ENCODE measurements at regions not wholly inside any gene's neighbourhood (a gene's known extent, or its start where the extent isn't known, plus 50 kb on each side); places are given as distances from the start of the nearest gene placed in this dataset.

DNA sequence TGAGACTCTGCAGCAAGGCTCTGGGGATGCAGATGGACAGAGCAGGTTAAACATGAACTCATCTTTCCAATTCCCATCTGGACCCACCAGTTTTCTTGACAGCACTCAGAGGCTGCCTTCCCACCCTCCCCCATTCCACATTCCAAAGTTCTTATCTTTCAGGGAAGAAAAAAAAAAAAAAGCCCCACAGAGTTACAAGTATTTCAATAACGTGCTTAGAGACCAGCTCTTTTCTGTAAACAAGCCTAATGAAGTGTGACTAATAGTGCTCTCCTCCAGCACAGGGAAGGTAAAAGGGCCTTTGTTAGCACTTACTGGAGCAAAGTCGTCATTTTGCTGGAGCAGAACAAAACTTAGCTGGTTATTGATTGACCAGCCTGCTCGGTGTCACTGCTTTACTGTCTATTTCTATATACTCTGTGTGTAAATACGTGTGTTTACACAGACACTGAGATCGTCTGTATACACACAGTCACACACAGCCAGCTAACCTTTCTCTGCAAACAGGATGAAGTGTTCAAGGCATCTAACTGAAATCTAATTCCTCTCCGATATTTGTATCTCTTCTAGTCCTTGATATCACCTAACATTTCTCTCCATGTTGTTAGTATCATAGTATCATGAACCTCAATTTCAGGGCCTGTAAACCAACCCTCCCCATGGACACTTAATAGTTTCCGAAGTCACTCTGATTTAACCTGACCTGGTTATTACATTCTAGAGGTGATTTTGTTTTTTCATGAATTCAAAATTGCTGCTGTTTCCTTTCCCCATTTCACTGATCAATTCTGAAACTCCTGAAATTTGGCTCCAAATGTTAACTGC is 84.9 kb downstream of the ZNF608 start (continued):
- peak; percentile 78; the same call in 1 of the 2 replicates for TF ChIP-seq ZFP90 (CRISPR knock-in tag; IDR thresholded peaks at IDR 0.05; ENCODE audit: borderline replicate concordance)
- no peak for TF ChIP-seq U2AF1 (optimal IDR thresholded peaks at IDR 0.05; ENCODE audit: low read depth, low read length)
- TF ChIP-seq STAG1 (CRISPR knock-in tag; IDR thresholded peaks at IDR 0.05), result peak; percentile 41
- TF ChIP-seq KDM5A (IDR thresholded peaks at IDR 0.05; ENCODE audit: borderline replicate concordance, low read length), result no peak
- TF ChIP-seq SNAI1 (CRISPR knock-in tag; IDR thresholded peaks at IDR 0.05; ENCODE audit: borderline replicate concordance), result no peak
- TF ChIP-seq KAT2B (IDR thresholded peaks at IDR 0.05; ENCODE audit: borderline replicate concordance, low read depth, low read length), result no peak
- TF ChIP-seq, protein P1, sequence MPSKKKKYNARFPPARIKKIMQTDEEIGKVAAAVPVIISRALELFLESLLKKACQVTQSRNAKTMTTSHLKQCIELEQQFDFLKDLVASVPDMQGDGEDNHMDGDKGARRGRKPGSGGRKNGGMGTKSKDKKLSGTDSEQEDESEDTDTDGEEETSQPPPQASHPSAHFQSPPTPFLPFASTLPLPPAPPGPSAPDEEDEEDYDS (CRISPR knock-in tag; IDR thresholded peaks at IDR 0.05), result no peak
- TF ChIP-seq, protein P2, sequence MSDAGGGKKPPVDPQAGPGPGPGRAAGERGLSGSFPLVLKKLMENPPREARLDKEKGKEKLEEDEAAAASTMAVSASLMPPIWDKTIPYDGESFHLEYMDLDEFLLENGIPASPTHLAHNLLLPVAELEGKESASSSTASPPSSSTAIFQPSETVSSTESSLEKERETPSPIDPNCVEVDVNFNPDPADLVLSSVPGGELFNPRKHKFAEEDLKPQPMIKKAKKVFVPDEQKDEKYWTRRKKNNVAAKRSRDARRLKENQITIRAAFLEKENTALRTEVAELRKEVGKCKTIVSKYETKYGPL (CRISPR knock-in tag; IDR thresholded peaks at IDR 0.05), result no peak
- TF ChIP-seq TAF15 (IDR thresholded peaks at IDR 0.05; ENCODE audit: low read depth, low read length, poor library complexity, severe bottlenecking), result no peak
- TF ChIP-seq ERF (CRISPR knock-in tag; IDR thresholded peaks at IDR 0.05), result peak; percentile 88
- TF ChIP-seq ZSCAN30 (CRISPR knock-in tag; IDR thresholded peaks at IDR 0.05), result no peak
- peak; percentile 99 for TF ChIP-seq ZBTB20 (CRISPR knock-in tag; IDR thresholded peaks at IDR 0.05; ENCODE audit: borderline replicate concordance, low read depth)
- peak; percentile 90 for TF ChIP-seq MED1 (CRISPR knock-in tag; IDR thresholded peaks at IDR 0.05)
- TF ChIP-seq ATF1 (CRISPR knock-in tag; IDR thresholded peaks at IDR 0.05), result peak; percentile 59
- TF ChIP-seq ZNF350 (CRISPR knock-in tag; IDR thresholded peaks at IDR 0.05; ENCODE audit: borderline replicate concordance, low read depth), result no peak
- TF ChIP-seq ZKSCAN5 (CRISPR knock-in tag; IDR thresholded peaks at IDR 0.05), result no peak
- TF ChIP-seq ZNF20 (CRISPR knock-in tag; IDR thresholded peaks at IDR 0.05), result no peak
- no peak; the same call in 1 of the 2 replicates for TF ChIP-seq ZNF3 (CRISPR knock-in tag; IDR thresholded peaks at IDR 0.05)
- TF ChIP-seq, protein P3, sequence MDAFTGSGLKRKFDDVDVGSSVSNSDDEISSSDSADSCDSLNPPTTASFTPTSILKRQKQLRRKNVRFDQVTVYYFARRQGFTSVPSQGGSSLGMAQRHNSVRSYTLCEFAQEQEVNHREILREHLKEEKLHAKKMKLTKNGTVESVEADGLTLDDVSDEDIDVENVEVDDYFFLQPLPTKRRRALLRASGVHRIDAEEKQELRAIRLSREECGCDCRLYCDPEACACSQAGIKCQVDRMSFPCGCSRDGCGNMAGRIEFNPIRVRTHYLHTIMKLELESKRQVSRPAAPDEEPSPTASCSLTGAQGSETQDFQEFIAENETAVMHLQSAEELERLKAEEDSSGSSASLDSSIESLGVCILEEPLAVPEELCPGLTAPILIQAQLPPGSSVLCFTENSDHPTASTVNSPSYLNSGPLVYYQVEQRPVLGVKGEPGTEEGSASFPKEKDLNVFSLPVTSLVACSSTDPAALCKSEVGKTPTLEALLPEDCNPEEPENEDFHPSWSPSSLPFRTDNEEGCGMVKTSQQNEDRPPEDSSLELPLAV (CRISPR knock-in tag; conservative IDR thresholded peaks at IDR 0.05; ENCODE audit: low read depth), result no peak
- TF ChIP-seq MIER3 (CRISPR knock-in tag; IDR thresholded peaks at IDR 0.05; ENCODE audit: borderline replicate concordance), result peak; percentile 91; the same call in 1 of the 2 replicates
- TF ChIP-seq SOX13 (IDR thresholded peaks at IDR 0.05), result peak; percentile 88
- TF ChIP-seq SOX13 (CRISPR knock-in tag; conservative IDR thresholded peaks at IDR 0.05 in 1 of 2, IDR thresholded peaks at IDR 0.05 in 1 of 2), result peak in 1 of 2 experiments; percentile 98; a peak in 2 of 4 replicates
- TF ChIP-seq, protein P4, sequence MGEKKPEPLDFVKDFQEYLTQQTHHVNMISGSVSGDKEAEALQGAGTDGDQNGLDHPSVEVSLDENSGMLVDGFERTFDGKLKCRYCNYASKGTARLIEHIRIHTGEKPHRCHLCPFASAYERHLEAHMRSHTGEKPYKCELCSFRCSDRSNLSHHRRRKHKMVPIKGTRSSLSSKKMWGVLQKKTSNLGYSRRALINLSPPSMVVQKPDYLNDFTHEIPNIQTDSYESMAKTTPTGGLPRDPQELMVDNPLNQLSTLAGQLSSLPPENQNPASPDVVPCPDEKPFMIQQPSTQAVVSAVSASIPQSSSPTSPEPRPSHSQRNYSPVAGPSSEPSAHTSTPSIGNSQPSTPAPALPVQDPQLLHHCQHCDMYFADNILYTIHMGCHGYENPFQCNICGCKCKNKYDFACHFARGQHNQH (CRISPR knock-in tag; IDR thresholded peaks at IDR 0.05), result peak; percentile 92
- no peak for TF ChIP-seq ZFAT (CRISPR knock-in tag; conservative IDR thresholded peaks at IDR 0.05)
- TF ChIP-seq, protein P5, sequence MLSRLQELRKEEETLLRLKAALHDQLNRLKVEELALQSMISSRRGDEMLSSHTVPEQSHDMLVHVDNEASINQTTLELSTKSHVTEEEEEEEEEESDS (CRISPR knock-in tag; IDR thresholded peaks at IDR 0.05; ENCODE audit: borderline replicate concordance), result peak; percentile 62; the same call in 1 of the 2 replicates
- TF ChIP-seq, protein P6, sequence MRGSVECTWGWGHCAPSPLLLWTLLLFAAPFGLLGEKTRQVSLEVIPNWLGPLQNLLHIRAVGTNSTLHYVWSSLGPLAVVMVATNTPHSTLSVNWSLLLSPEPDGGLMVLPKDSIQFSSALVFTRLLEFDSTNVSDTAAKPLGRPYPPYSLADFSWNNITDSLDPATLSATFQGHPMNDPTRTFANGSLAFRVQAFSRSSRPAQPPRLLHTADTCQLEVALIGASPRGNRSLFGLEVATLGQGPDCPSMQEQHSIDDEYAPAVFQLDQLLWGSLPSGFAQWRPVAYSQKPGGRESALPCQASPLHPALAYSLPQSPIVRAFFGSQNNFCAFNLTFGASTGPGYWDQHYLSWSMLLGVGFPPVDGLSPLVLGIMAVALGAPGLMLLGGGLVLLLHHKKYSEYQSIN (CRISPR knock-in tag; IDR thresholded peaks at IDR 0.05; ENCODE audit: borderline replicate concordance), result no peak
